Cerebellar nuclear complex (tissue), 1 donor: ENCODE measurements at regions not wholly inside any gene's neighbourhood (a gene's known extent, or its start where the extent isn't known, plus 50 kb on each side); places are given as distances from the start of the nearest gene placed in this dataset.
A peak's percentile ranks its signal among the peaks of the same experiment; 100 is the strongest.

Experiments used
- DNase-seq, 2 experiments: peaks; one replicate each; lab custom pipeline; 2025; lab: John Stamatoyannopoulos, UW

- DNase-seq: no peak
These were observed 589.4 kb upstream of the WWC1 start for GRCh38 chr5:167702014-167702413.

- no peak for DNase-seq
These were observed 583.0 kb upstream of the WWC1 start for GRCh38 chr5:167708449-167708848.

GRCh38 chr5:167709625-167710024 is 581.8 kb upstream of the WWC1 start:
- no peak for DNase-seq

GRCh38 chr5:167710444-167711073 is 580.9 kb upstream of the WWC1 start:
- no peak for DNase-seq

GRCh38 chr5:167712986-167713585 is 578.4 kb upstream of the WWC1 start:
- no peak for DNase-seq

GRCh38 chr5:167713896-167714295 is 577.5 kb upstream of the WWC1 start:
- no peak for DNase-seq

- DNase-seq: no peak
These were observed 575.2 kb upstream of the WWC1 start for GRCh38 chr5:167716126-167716775.

- no peak for DNase-seq
These were observed 571.2 kb upstream of the WWC1 start for GRCh38 chr5:167720259-167720658.

GRCh38 chr5:167720676-167721260 is 570.7 kb upstream of the WWC1 start:
- DNase-seq: no peak

GRCh38 chr5:167721926-167722440 is 569.5 kb upstream of the WWC1 start:
- no peak for DNase-seq

GRCh38 chr5:167723254-167723871 is 568.1 kb upstream of the WWC1 start:
- peak in 1 of 2 experiments; percentile 16 for DNase-seq

GRCh38 chr5:167725264-167725663 is 566.2 kb upstream of the WWC1 start:
- no peak for DNase-seq

GRCh38 chr5:167725741-167726140 is 565.7 kb upstream of the WWC1 start:
- DNase-seq: no peak

- DNase-seq: no peak
These were observed 564.8 kb upstream of the WWC1 start for GRCh38 chr5:167726642-167727041.

- no peak for DNase-seq
These were observed 561.3 kb upstream of the WWC1 start for GRCh38 chr5:167730121-167730520.

- no peak for DNase-seq
These were observed 560.8 kb upstream of the WWC1 start for GRCh38 chr5:167730656-167731055.

GRCh38 chr5:167731951-167732350 is 559.5 kb upstream of the WWC1 start:
- no peak for DNase-seq

GRCh38 chr5:167732499-167732898 is 558.9 kb upstream of the WWC1 start:
- DNase-seq: no peak

GRCh38 chr5:167736992-167737391 is 554.5 kb upstream of the WWC1 start:
- no peak for DNase-seq

- no peak for DNase-seq
These were observed 547.6 kb upstream of the WWC1 start for GRCh38 chr5:167743695-167744464.

GRCh38 chr5:167745868-167746267 is 545.6 kb upstream of the WWC1 start:
- no peak for DNase-seq

- DNase-seq: no peak
These were observed 540.9 kb upstream of the WWC1 start for GRCh38 chr5:167750586-167750985.
